ENCODE measurements at regions not wholly inside any gene's neighbourhood (a gene's known extent, or its start where the extent isn't known, plus 50 kb on each side); places are given as distances from the start of the nearest gene placed in this dataset.
"Not testable (repeated sequence)": the region's sequence is repeated elsewhere in the genome, so short reads cannot be mapped to it uniquely, and the experiment has no call there.

- DNase-seq: no peak
Observed at GRCh38 chrX:148080593-148080992, 99.5 kb downstream of the FMR1NB start.

- no peak for DNase-seq
Observed at GRCh38 chrX:148084611-148085010, 103.5 kb downstream of the FMR1NB start.

GRCh38 chrX:148120151-148120550 is 139.0 kb downstream of the FMR1NB start:
- DNase-seq: no peak

- DNase-seq: no peak
Observed at GRCh38 chrX:148120999-148121623, 140.0 kb downstream of the FMR1NB start.

GRCh38 chrX:148128872-148129505 is 147.9 kb downstream of the FMR1NB start:
- not testable (repeated sequence) for DNase-seq

GRCh38 chrX:148133105-148133725 is 152.1 kb downstream of the FMR1NB start:
- no peak for DNase-seq

GRCh38 chrX:148134578-148134977 is 153.4 kb downstream of the FMR1NB start:
- DNase-seq: no peak

- no peak for DNase-seq
Observed at GRCh38 chrX:148135738-148136137, 154.6 kb downstream of the FMR1NB start.

- DNase-seq: no peak
Observed at GRCh38 chrX:148146121-148146520, 165.0 kb downstream of the FMR1NB start.

- DNase-seq: no peak
Observed at GRCh38 chrX:148156986-148157385, 175.8 kb downstream of the FMR1NB start.

- DNase-seq: no peak
Observed at GRCh38 chrX:148159796-148160195, 178.7 kb downstream of the FMR1NB start.

- DNase-seq: no peak
Observed at GRCh38 chrX:148161701-148162100, 180.6 kb downstream of the FMR1NB start.

- no peak for DNase-seq
Observed at GRCh38 chrX:148185631-148186030, 204.5 kb downstream of the FMR1NB start.

- no peak for DNase-seq
Observed at GRCh38 chrX:148192547-148192946, 211.4 kb downstream of the FMR1NB start.

GRCh38 chrX:148193759-148194158 is 212.6 kb downstream of the FMR1NB start:
- no peak for DNase-seq

GRCh38 chrX:148203531-148203930 is 222.4 kb downstream of the FMR1NB start:
- DNase-seq: no peak

GRCh38 chrX:148204195-148204594 is 223.1 kb downstream of the FMR1NB start:
- no peak for DNase-seq

- no peak for DNase-seq
Observed at GRCh38 chrX:148214786-148215185, 233.6 kb downstream of the FMR1NB start.

GRCh38 chrX:148215726-148216125 is 234.6 kb downstream of the FMR1NB start:
- DNase-seq: no peak

- DNase-seq: no peak
Observed at GRCh38 chrX:148223361-148223760, 242.2 kb downstream of the FMR1NB start.

- no peak for DNase-seq
Observed at GRCh38 chrX:148228521-148228920, 247.4 kb downstream of the FMR1NB start.

GRCh38 chrX:148229801-148230303 is 248.7 kb downstream of the FMR1NB start:
- no peak for DNase-seq

GRCh38 chrX:148259990-148260389 is 240.4 kb upstream of the AFF2 start:
- DNase-seq: no peak

GRCh38 chrX:148265829-148266228 is 234.6 kb upstream of the AFF2 start:
- DNase-seq: no peak
